ENCODE measurements at regions not wholly inside any gene's neighbourhood (a gene's known extent, or its start where the extent isn't known, plus 50 kb on each side); places are given as distances from the start of the nearest gene placed in this dataset.

DNA sequence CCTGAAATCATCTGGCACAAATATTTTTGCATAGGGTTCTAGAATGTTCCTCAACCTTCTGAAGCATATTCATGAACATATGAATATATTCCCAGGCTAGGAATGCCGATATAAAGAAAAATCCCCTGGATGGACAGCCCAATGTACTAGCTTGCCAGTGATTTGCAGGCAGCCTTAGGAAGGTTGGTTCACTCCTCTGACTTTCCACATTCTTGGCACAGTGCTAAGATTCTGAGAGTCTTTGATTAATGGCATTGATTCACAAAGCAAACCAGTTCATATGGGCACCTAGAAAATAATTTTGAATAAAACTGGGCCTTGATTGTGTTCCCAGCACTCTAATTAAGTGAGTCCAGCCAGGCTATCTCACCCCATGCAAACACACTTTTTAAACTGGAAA lies 56.9 kb upstream of the ENPP4 start:
- DNase-seq (ENCODE audit: low read depth in 3 of 3), result no peak

DNA sequence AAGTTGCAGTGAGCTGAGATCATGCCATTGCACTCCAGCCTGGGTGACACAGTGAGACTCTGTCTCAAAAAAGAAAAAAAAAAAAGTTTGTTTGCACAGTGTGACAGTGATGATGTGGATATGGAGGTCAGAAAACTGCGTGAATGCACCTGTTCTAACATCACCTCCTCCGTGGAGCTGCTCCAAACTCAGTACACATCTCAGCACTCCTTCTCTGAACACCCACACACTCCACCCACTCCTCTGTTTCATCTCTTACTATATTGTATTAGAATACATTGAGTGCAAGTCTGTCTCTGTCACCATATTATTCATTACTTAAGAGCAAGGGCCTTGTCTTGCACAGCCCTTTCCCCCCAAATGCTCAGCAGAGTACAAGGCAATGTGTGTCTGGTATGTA lies 51.5 kb upstream of the ENPP4 start:
- DNase-seq (ENCODE audit: low read depth in 3 of 3), result peak in 2 of 3 experiments; percentile 15 to 31

- DNase-seq (ENCODE audit: low read depth in 3 of 3), result no peak
Measured at GRCh38 chr6:46079061-46079460, 50.7 kb upstream of the ENPP4 start.

Measured in stimulated activated CD4-positive, alpha-beta T cell treated with anti-CD3 and anti-CD28 coated beads, TNF-alpha, amount 100 ng/mL, for 4 hours (primary cell).